ENCODE measurements at regions not wholly inside any gene's neighbourhood (a gene's known extent, or its start where the extent isn't known, plus 50 kb on each side); places are given as distances from the start of the nearest gene placed in this dataset.

GRCh38 chr6:62390401-62390800 lies 104.4 kb upstream of the KHDRBS2 start:
- no peak overlapping the region for H3K27ac Mint-ChIP-seq (ENCODE audit: unreplicated experiment)
- no peak overlapping the region for H3K4me3 Mint-ChIP-seq (ENCODE audit: unreplicated experiment)
- H3K27me3 Mint-ChIP-seq (ENCODE audit: low read depth) = no peaks in the 10 kb centered on the region
- H3K36me3 Mint-ChIP-seq (ENCODE audit: low read depth) = no peaks in the 10 kb centered on the region
- H3K9me3 Mint-ChIP-seq (ENCODE audit: low read depth) = peaks cover 6% of the 10 kb centered on the region
- H3K4me1 Mint-ChIP-seq (ENCODE audit: low read depth) = no peaks in the 10 kb centered on the region
- TF ChIP-seq CTCF (IDR thresholded peaks at IDR 0.05) = no peak
- DNase-seq (ENCODE audit: low spot score) = no peak

- DNase-seq (ENCODE audit: low spot score) = no peak
- Mint-ChIP-seq H3K4me1 (ENCODE audit: low read depth) (no peaks in the 10 kb centered on the region), H3K9me3 (ENCODE audit: low read depth) (no peaks in the 10 kb centered on the region), H3K27me3 (ENCODE audit: low read depth) (no peaks in the 10 kb centered on the region), H3K27ac (ENCODE audit: unreplicated experiment) (no peak overlapping the region), H3K4me3 (ENCODE audit: unreplicated experiment) (no peak overlapping the region), H3K36me3 (ENCODE audit: low read depth) (no peaks in the 10 kb centered on the region)
- TF ChIP-seq CTCF (IDR thresholded peaks at IDR 0.05) = no peak
Observed at GRCh38 chr6:62371453-62372210, 85.6 kb upstream of the KHDRBS2 start.

GRCh38 chr6:62367601-62368000 lies 81.6 kb upstream of the KHDRBS2 start:
- Mint-ChIP-seq H3K4me1 (ENCODE audit: low read depth) (no peaks in the 10 kb centered on the region), H3K27me3 (ENCODE audit: low read depth) (no peaks in the 10 kb centered on the region)

GRCh38 chr6:62362097-62362496 lies 76.1 kb upstream of the KHDRBS2 start:
- Mint-ChIP-seq H3K36me3 (ENCODE audit: low read depth) (no peaks in the 10 kb centered on the region), H3K27ac (ENCODE audit: unreplicated experiment) (no peak overlapping the region), H3K27me3 (ENCODE audit: low read depth) (no peaks in the 10 kb centered on the region), H3K9me3 (ENCODE audit: low read depth) (no peaks in the 10 kb centered on the region), H3K4me1 (ENCODE audit: low read depth) (no peaks in the 10 kb centered on the region), H3K4me3 (ENCODE audit: unreplicated experiment) (no peak overlapping the region)
- no peak for TF ChIP-seq CTCF (IDR thresholded peaks at IDR 0.05)
- DNase-seq (ENCODE audit: low spot score) = no peak

More at GRCh38 chr6:62367601-62368000, 81.6 kb upstream of the KHDRBS2 start:
- Mint-ChIP-seq H3K27ac (ENCODE audit: unreplicated experiment) (no peak overlapping the region), H3K36me3 (ENCODE audit: low read depth) (no peaks in the 10 kb centered on the region), H3K4me3 (ENCODE audit: unreplicated experiment) (no peak overlapping the region), H3K9me3 (ENCODE audit: low read depth) (no peaks in the 10 kb centered on the region)
- TF ChIP-seq CTCF (IDR thresholded peaks at IDR 0.05) = no peak
- DNase-seq (ENCODE audit: low spot score) = no peak

GRCh38 chr6:62357835-62358234 lies 71.8 kb upstream of the KHDRBS2 start:
- no peaks in the 10 kb centered on the region for H3K9me3 Mint-ChIP-seq (ENCODE audit: low read depth)
- H3K4me3 Mint-ChIP-seq (ENCODE audit: unreplicated experiment) = no peak overlapping the region
- no peaks in the 10 kb centered on the region for H3K36me3 Mint-ChIP-seq (ENCODE audit: low read depth)
- no peak overlapping the region for H3K27ac Mint-ChIP-seq (ENCODE audit: unreplicated experiment)
- no peak for DNase-seq (ENCODE audit: low spot score)
- no peaks in the 10 kb centered on the region for H3K4me1 Mint-ChIP-seq (ENCODE audit: low read depth)
- no peak for TF ChIP-seq CTCF (IDR thresholded peaks at IDR 0.05)
- no peaks in the 10 kb centered on the region for H3K27me3 Mint-ChIP-seq (ENCODE audit: low read depth)

All from chondrocyte (in vitro differentiated cells).